ENCODE measurements at regions not wholly inside any gene's neighbourhood (a gene's known extent, or its start where the extent isn't known, plus 50 kb on each side); places are given as distances from the start of the nearest gene placed in this dataset.

DNA sequence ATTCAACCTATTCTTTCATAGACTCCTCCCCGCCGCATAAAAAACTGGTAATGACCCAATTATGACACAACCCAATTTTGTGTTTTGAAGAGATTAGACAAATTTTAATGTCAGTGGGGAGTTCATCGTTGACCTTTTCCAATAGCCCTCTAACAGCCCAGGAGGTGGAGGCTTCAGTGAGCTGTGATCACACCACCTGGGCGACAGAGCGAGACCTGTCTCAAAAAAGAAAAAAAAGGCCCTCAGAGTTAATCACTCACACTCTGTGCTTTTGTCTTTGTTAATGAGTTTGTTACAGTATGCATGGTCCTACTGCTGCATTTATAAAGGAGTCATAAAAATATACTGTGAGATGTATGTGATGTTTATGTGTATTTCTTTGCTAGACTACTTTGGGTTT is 510.6 kb downstream of the CPS1 start:
- Histone ChIP-seq H3F3A (ENCODE audit: insufficient read depth, low read length) (no peaks in the 10 kb centered on the region), H3K36me3 (replicated peaks; ENCODE audit: insufficient read depth, low read length) (no peaks in the 10 kb centered on the region), H3K4me2 (ENCODE audit: low read depth, low read length) (no peak overlapping the region), H2AFZ (ENCODE audit: low read length) (no peak overlapping the region), H3K4me3 (ENCODE audit: low read length) (no peak overlapping the region), H3K27me3 (replicated peaks; ENCODE audit: insufficient read depth, low read length) (no peaks in the 10 kb centered on the region), H3K9ac (ENCODE audit: low read length) (no peak overlapping the region), H3K9me3 (replicated peaks; ENCODE audit: insufficient read depth, low read length) (no peaks in the 10 kb centered on the region), H3K9me2 (replicated peaks; ENCODE audit: insufficient read depth, low read length) (no peaks in the 10 kb centered on the region), H3K4me1 (ENCODE audit: low read length) (no peaks in the 10 kb centered on the region), H3K79me2 (ENCODE audit: low read length) (no peaks in the 10 kb centered on the region), H3K27ac (ENCODE audit: low read length) (no peak overlapping the region), H4K20me1 (ENCODE audit: insufficient read depth, low read length) (no peaks in the 10 kb centered on the region)
- TF ChIP-seq EZH2 (optimal IDR thresholded peaks at IDR 0.05; ENCODE audit: low read depth, low read length): no peak
- TF ChIP-seq EZH2phosphoT487 (IDR thresholded peaks at IDR 0.05; ENCODE audit: low read length): no peak
- TF ChIP-seq CTCF (IDR thresholded peaks at IDR 0.05; ENCODE audit: low read length): no peak
- DNase-seq: no peak

DNA sequence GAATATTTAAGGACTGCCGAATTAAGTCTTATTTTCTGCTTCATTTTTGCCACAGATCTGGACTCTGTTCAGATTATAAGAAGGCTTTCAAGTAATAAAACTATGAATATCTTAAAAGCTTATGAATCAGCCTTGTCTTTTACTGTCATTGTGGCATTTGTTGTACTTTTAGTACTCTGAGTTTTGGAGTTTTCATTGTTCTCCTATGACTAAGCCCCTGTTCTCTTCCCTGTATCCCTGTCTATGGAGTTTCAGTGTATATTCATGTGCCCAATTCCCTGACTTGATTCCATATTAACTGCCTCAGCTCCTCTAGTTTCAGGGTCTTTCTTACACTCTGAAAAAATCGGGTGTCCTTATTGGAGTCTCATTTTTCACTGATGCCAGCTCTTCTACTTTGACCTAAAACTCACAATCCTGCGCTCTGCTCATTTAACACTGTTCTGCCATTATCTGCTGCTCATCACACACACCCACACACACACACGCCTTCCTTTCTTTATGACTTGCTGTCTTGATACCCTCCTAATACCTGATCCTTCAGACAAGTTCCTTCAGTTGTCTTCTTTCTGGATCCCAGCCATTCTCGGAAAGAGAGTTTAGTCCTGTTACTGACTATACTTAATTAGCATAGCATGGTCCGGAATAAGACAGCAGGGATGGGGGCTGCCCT is 511.8 kb downstream of the CPS1 start:
- TF ChIP-seq EZH2phosphoT487 (IDR thresholded peaks at IDR 0.05; ENCODE audit: low read length): no peak
- TF ChIP-seq EZH2 (optimal IDR thresholded peaks at IDR 0.05; ENCODE audit: low read depth, low read length): no peak
- no peak for TF ChIP-seq CTCF (IDR thresholded peaks at IDR 0.05; ENCODE audit: low read length)
- Histone ChIP-seq H3K4me3 (ENCODE audit: low read length) (no peak overlapping the region), H3K79me2 (ENCODE audit: low read length) (no peaks in the 10 kb centered on the region), H3K27me3 (replicated peaks; ENCODE audit: insufficient read depth, low read length) (no peaks in the 10 kb centered on the region), H3K27ac (ENCODE audit: low read length) (no peak overlapping the region), H3K9ac (ENCODE audit: low read length) (no peak overlapping the region), H3K4me2 (ENCODE audit: low read depth, low read length) (no peak overlapping the region), H3F3A (ENCODE audit: insufficient read depth, low read length) (no peaks in the 10 kb centered on the region), H4K20me1 (ENCODE audit: insufficient read depth, low read length) (no peaks in the 10 kb centered on the region), H3K9me3 (replicated peaks; ENCODE audit: insufficient read depth, low read length) (no peaks in the 10 kb centered on the region), H3K4me1 (ENCODE audit: low read length) (no peaks in the 10 kb centered on the region), H3K36me3 (replicated peaks; ENCODE audit: insufficient read depth, low read length) (no peaks in the 10 kb centered on the region), H3K9me2 (replicated peaks; ENCODE audit: insufficient read depth, low read length) (no peaks in the 10 kb centered on the region), H2AFZ (ENCODE audit: low read length) (no peak overlapping the region)
- DNase-seq: no peak

DNA sequence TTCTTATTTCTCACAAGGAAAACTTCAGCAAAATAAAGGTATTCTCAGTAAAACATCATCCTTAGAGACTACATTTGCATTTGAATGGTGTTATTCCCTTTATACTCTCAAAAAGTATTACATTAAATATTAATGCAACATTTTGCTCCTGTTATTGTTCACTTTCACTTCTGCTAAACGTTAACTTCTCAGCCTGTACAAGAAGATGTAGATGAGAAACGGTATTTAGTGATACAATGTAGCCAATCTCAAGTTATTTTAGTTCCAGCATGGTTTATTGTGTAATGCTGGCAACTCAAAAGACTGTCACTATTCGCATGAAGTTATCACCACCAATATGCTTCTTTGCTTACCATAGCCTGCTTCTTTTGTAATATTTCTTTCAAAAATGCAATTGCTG is 514.1 kb downstream of the CPS1 start:
- Histone ChIP-seq H3F3A (ENCODE audit: insufficient read depth, low read length) (no peaks in the 10 kb centered on the region), H4K20me1 (ENCODE audit: insufficient read depth, low read length) (no peaks in the 10 kb centered on the region), H3K9me3 (replicated peaks; ENCODE audit: insufficient read depth, low read length) (no peaks in the 10 kb centered on the region), H3K27me3 (replicated peaks; ENCODE audit: insufficient read depth, low read length) (no peaks in the 10 kb centered on the region), H3K4me2 (ENCODE audit: low read depth, low read length) (no peak overlapping the region), H3K27ac (ENCODE audit: low read length) (no peak overlapping the region), H3K9me2 (replicated peaks; ENCODE audit: insufficient read depth, low read length) (no peaks in the 10 kb centered on the region), H3K4me1 (ENCODE audit: low read length) (no peaks in the 10 kb centered on the region), H3K36me3 (replicated peaks; ENCODE audit: insufficient read depth, low read length) (no peaks in the 10 kb centered on the region), H3K9ac (ENCODE audit: low read length) (no peak overlapping the region), H3K4me3 (ENCODE audit: low read length) (no peak overlapping the region), H2AFZ (ENCODE audit: low read length) (no peak overlapping the region), H3K79me2 (ENCODE audit: low read length) (no peaks in the 10 kb centered on the region)
- no peak for DNase-seq
- TF ChIP-seq CTCF (IDR thresholded peaks at IDR 0.05; ENCODE audit: low read length): no peak
- no peak for TF ChIP-seq EZH2phosphoT487 (IDR thresholded peaks at IDR 0.05; ENCODE audit: low read length)
- no peak for TF ChIP-seq EZH2 (optimal IDR thresholded peaks at IDR 0.05; ENCODE audit: low read depth, low read length)
